ENCODE measurements at regions not wholly inside any gene's neighbourhood (a gene's known extent, or its start where the extent isn't known, plus 50 kb on each side); places are given as distances from the start of the nearest gene placed in this dataset.

DNA sequence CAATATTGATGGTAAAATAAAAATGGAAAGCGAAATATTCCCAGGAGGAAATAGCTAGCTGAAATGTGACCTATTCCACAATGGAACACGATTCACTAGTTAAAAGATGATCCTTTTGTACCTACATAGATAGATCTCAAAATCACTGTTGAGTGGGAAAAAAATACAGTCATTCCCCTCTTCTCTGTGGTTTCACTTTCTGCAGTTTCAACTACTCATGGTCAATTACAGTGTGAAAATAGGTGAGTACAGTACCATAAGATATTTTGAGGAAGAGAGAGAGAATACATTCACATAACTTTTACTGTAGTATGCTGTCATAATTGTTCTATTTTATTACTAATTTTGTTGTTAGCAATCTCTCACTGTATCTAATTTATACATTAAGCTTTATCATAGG is 56.0 kb upstream of the COL13A1 start:
- no peak for TF ChIP-seq POLR2A (IDR thresholded peaks at IDR 0.05)
- TF ChIP-seq, protein P1, sequence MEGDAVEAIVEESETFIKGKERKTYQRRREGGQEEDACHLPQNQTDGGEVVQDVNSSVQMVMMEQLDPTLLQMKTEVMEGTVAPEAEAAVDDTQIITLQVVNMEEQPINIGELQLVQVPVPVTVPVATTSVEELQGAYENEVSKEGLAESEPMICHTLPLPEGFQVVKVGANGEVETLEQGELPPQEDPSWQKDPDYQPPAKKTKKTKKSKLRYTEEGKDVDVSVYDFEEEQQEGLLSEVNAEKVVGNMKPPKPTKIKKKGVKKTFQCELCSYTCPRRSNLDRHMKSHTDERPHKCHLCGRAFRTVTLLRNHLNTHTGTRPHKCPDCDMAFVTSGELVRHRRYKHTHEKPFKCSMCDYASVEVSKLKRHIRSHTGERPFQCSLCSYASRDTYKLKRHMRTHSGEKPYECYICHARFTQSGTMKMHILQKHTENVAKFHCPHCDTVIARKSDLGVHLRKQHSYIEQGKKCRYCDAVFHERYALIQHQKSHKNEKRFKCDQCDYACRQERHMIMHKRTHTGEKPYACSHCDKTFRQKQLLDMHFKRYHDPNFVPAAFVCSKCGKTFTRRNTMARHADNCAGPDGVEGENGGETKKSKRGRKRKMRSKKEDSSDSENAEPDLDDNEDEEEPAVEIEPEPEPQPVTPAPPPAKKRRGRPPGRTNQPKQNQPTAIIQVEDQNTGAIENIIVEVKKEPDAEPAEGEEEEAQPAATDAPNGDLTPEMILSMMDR (IDR thresholded peaks at IDR 0.05), result no peak

Measured in heart left ventricle (tissue), 13 donors.